CD4-positive, alpha-beta T cell treated with Interleukin-4 for 4 hours (primary cell): ENCODE measurements at regions not wholly inside any gene's neighbourhood (a gene's known extent, or its start where the extent isn't known, plus 50 kb on each side); places are given as distances from the start of the nearest gene placed in this dataset.
"Not testable (repeated sequence)": the region's sequence is repeated elsewhere in the genome, so short reads cannot be mapped to it uniquely, and the experiment has no call there.

Experiments
- DNase-seq: peaks from one replicate; pipeline ENCODE4 v3.0.0-alpha.2; 2020

- no peak for DNase-seq
Measured at GRCh38 chr1:47577303-47578025, 139.6 kb downstream of the FOXD2 start.

GRCh38 chr1:47578026-47578720 lies 140.3 kb downstream of the FOXD2 start:
- DNase-seq: no peak

- DNase-seq: no peak
Measured at GRCh38 chr1:47578721-47579419, 141.0 kb downstream of the FOXD2 start.

- no peak for DNase-seq
Measured at GRCh38 chr1:47579809-47580208, 142.0 kb downstream of the FOXD2 start.

GRCh38 chr1:47580451-47580995 lies 142.7 kb downstream of the FOXD2 start:
- no peak for DNase-seq

- no peak for DNase-seq
Measured at GRCh38 chr1:47582891-47583608, 145.2 kb downstream of the FOXD2 start.

- DNase-seq: no peak
Measured at GRCh38 chr1:47584249-47584648, 146.4 kb downstream of the FOXD2 start.

GRCh38 chr1:47585141-47585902 lies 147.5 kb downstream of the FOXD2 start:
- DNase-seq: no peak

GRCh38 chr1:47587891-47588582 lies 150.2 kb downstream of the FOXD2 start:
- DNase-seq: no peak

- no peak for DNase-seq
Measured at GRCh38 chr1:47590523-47591225, 152.8 kb downstream of the FOXD2 start.

- no peak for DNase-seq
Measured at GRCh38 chr1:47591801-47592200, 154.0 kb downstream of the FOXD2 start.

GRCh38 chr1:47592296-47593012 lies 154.6 kb downstream of the FOXD2 start:
- no peak for DNase-seq

- no peak for DNase-seq
Measured at GRCh38 chr1:47593013-47593568, 155.2 kb downstream of the FOXD2 start.

- no peak for DNase-seq
Measured at GRCh38 chr1:47593598-47594285, 155.9 kb downstream of the FOXD2 start.

- DNase-seq: no peak
Measured at GRCh38 chr1:47594627-47595026, 156.8 kb downstream of the FOXD2 start.

GRCh38 chr1:47596328-47596727 lies 158.5 kb downstream of the FOXD2 start:
- no peak for DNase-seq

- no peak for DNase-seq
Measured at GRCh38 chr1:47598357-47598756, 160.5 kb downstream of the FOXD2 start.

- DNase-seq: no peak
Measured at GRCh38 chr1:47599777-47600176, 161.9 kb downstream of the FOXD2 start.

- not testable (repeated sequence) for DNase-seq
Measured at GRCh38 chr1:47602491-47602890, 164.6 kb downstream of the FOXD2 start.
